ENCODE measurements at regions not wholly inside any gene's neighbourhood (a gene's known extent, or its start where the extent isn't known, plus 50 kb on each side); places are given as distances from the start of the nearest gene placed in this dataset.
"Not testable (repeated sequence)": the region's sequence is repeated elsewhere in the genome, so short reads cannot be mapped to it uniquely, and the experiment has no call there.

DNA sequence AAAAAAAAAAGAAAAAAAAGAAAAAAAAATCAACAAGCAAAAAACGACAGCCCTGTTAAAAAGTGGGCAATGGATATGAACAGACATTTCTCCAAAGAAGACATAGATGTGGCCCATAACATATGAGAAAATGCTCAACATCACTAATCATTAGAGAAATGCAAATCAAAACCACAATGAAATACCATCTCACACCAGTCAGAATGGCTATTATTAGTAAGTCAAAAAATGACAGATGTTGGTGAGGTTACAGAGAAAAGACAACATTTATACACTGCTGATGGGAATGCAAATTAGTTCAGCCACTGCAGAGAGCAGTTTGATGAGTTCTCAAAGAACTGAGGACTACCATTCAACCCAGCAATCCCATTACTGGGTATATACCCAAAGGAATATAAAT, 160.3 kb upstream of the IGF1 start:
- not testable (repeated sequence) for TF ChIP-seq TAF1 (IDR thresholded peaks at IDR 0.05; ENCODE audit: borderline replicate concordance, low read depth, low read length); POLR2A (IDR thresholded peaks at IDR 0.05; ENCODE audit: low read depth, low read length)

Data from GM12892 (cell line).